DND-41 (cell line): ENCODE measurements at regions not wholly inside any gene's neighbourhood (a gene's known extent, or its start where the extent isn't known, plus 50 kb on each side); places are given as distances from the start of the nearest gene placed in this dataset.
"Not testable (repeated sequence)": the region's sequence is repeated elsewhere in the genome, so short reads cannot be mapped to it uniquely, and the experiment has no call there.

Experiments used
- ATAC-seq: fragments of 200-7000 bp; cut with Tn5 transposase; 3 replicates; pipeline ENCODE4 v1.9.1; 2021; ENCODE audit warnings: low read depth; ENCODE audit not compliant: insufficient read depth
- DNase-seq: peaks from one replicate; pipeline ENCODE4 v3.0.0-alpha.2; 2020
- H2AFZ ChIP-seq: 2 replicates; pipeline ENCODE4 v1.6.0; 2012; ENCODE audit warnings: low read depth, low read length
- H3K27ac ChIP-seq: 2 replicates; pipeline ENCODE4 v1.5.1; 2012; ENCODE audit warnings: low read length, inconsistent platforms
- H3K27me3 ChIP-seq: fragments of 200-600 bp; sonication (generic); 2 replicates; pipeline ENCODE4 v1.6.0; 2012; ENCODE audit warnings: low read length, mild to moderate bottlenecking, inconsistent platforms; ENCODE audit not compliant: insufficient read depth, poor library complexity
- H3K36me3 ChIP-seq: 2 replicates; pipeline ENCODE4 v1.5.1; 2012; ENCODE audit warnings: low read length, inconsistent platforms; ENCODE audit not compliant: insufficient read depth
- H3K4me1 ChIP-seq: 2 replicates; pipeline ENCODE4 v1.5.1; 2012; ENCODE audit warnings: mild to moderate bottlenecking, low read length; ENCODE audit not compliant: insufficient read depth
- H3K4me2 ChIP-seq: 2 replicates; pipeline ENCODE4 v1.6.0; 2012; ENCODE audit warnings: mild to moderate bottlenecking, moderate library complexity, low read length, inconsistent platforms; ENCODE audit not compliant: insufficient read depth
- H3K4me3 ChIP-seq, 2 experiments: fragments of 200-600 bp in 1 of 2; shearing (Covaris generic) in 1 of 2; 2 replicates each; pipeline ENCODE4 v1.5.1; 2012 to 2016; ENCODE audit warnings: inconsistent platforms in 2 of 2, low read length in 2 of 2, mild to moderate bottlenecking in 2 of 2, low read depth in 1 of 2, moderate library complexity in 1 of 2
- H3K79me2 ChIP-seq: 2 replicates; pipeline ENCODE4 v1.6.0; 2012; ENCODE audit warnings: low read length, inconsistent platforms; ENCODE audit not compliant: insufficient read depth
- H3K9ac ChIP-seq: 2 replicates; pipeline ENCODE4 v1.6.0; 2012; ENCODE audit warnings: low read depth, mild to moderate bottlenecking, inconsistent platforms, low read length, moderate library complexity
- H3K9me3 ChIP-seq: 2 replicates; pipeline ENCODE4 v1.5.1; 2012; ENCODE audit warnings: low read length, moderate library complexity, mild to moderate bottlenecking, inconsistent platforms; ENCODE audit not compliant: insufficient read depth, severe bottlenecking
- H4K20me1 ChIP-seq: 2 replicates; pipeline ENCODE4 v1.6.0; 2012; ENCODE audit warnings: low read length; ENCODE audit not compliant: insufficient read depth
- CTCF ChIP-seq: IDR thresholded peaks from 2 replicates; pipeline ENCODE4 v1.5.1; 2012; ENCODE audit warnings: borderline replicate concordance, low read length, moderate library complexity, mild to moderate bottlenecking; ENCODE audit not compliant: poor library complexity, severe bottlenecking; ENCODE audit errors: extremely low read depth
- EZH2 ChIP-seq: IDR thresholded peaks from 3 replicates; pipeline ENCODE4 v1.6.1; 2012; ENCODE audit warnings: borderline replicate concordance, low read depth, mild to moderate bottlenecking, moderate library complexity, low read length, inconsistent platforms; ENCODE audit not compliant: severe bottlenecking

- Histone ChIP-seq H3K4me2 (no peak overlapping the region), H3K27me3 (no peaks in the 10 kb centered on the region), H3K36me3 (no peaks in the 10 kb centered on the region), H4K20me1 (no peaks in the 10 kb centered on the region), H3K4me3 (no peak overlapping the region), H3K27ac (no peak overlapping the region), H3K9me3 (no peaks in the 10 kb centered on the region), H3K9ac (no peak overlapping the region), H3K79me2 (no peaks in the 10 kb centered on the region), H3K4me1 (no peaks in the 10 kb centered on the region), H2AFZ (no peak overlapping the region)
- TF ChIP-seq CTCF (no peak), EZH2 (no peak)
- no peak for ATAC-seq
- no peak for DNase-seq
Observed at GRCh38 chr3:178103140-178103539, 433.1 kb upstream of the KCNMB2 start.

DNA sequence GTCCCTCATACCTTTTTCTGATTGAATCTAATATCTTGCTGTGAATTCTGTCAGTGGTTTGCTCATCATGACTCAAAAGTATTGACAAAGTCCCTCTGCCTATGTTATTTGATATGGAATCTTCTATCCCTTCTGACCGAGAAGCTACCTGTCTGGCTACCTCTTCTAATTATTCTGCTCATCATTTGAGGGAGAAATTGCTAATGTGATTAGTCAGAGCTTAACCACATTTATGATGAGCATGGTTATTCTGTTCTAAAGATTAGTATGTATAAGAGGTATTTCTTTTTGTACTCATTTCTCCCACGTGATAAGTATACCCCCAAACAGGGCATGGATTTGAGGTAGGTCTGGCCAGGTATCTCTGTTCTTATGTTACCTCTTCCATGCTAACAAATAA is 428.4 kb upstream of the KCNMB2 start:
- Histone ChIP-seq H4K20me1 (no peaks in the 10 kb centered on the region), H3K4me1 (no peaks in the 10 kb centered on the region), H3K4me3 (no peak overlapping the region), H3K79me2 (no peaks in the 10 kb centered on the region), H2AFZ (no peak overlapping the region), H3K4me2 (no peak overlapping the region), H3K27ac (no peak overlapping the region), H3K9me3 (no peaks in the 10 kb centered on the region), H3K27me3 (no peaks in the 10 kb centered on the region), H3K9ac (no peak overlapping the region), H3K36me3 (no peaks in the 10 kb centered on the region)
- ATAC-seq: no peak
- no peak for DNase-seq
- no peak for TF ChIP-seq EZH2
- no peak for TF ChIP-seq CTCF

DNA sequence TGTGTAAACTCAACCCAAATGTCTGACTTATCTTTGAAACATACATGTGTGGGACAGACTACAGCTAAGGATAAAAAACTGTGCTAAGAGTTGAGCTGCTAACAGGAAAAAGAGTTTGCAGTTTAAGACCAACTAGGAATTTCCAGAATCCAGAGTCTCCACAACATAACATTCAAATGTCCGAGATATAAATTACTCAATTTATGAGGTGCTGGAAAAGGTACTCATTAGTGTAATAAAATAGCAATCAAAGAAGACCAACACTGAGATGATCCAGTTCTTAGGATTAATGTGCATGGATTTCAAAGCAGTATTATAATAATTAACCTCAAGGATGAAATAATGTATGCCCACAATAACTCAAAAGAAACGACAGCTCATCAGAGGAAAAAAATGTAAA is 426.5 kb upstream of the KCNMB2 start:
- no peaks in the 10 kb centered on the region for H4K20me1 ChIP-seq
- H2AFZ ChIP-seq: no peak overlapping the region
- H3K4me3 ChIP-seq: no peak overlapping the region
- no peaks in the 10 kb centered on the region for H3K79me2 ChIP-seq
- H3K9ac ChIP-seq: no peak overlapping the region
- H3K36me3 ChIP-seq: no peaks in the 10 kb centered on the region
- H3K4me2 ChIP-seq: no peak overlapping the region
- H3K27me3 ChIP-seq: no peaks in the 10 kb centered on the region
- no peak for TF ChIP-seq CTCF
- TF ChIP-seq EZH2: no peak
- DNase-seq (no peak), ATAC-seq (no peak)
- no peaks in the 10 kb centered on the region for H3K9me3 ChIP-seq
- H3K4me1 ChIP-seq: no peaks in the 10 kb centered on the region
- no peak overlapping the region for H3K27ac ChIP-seq

DNA sequence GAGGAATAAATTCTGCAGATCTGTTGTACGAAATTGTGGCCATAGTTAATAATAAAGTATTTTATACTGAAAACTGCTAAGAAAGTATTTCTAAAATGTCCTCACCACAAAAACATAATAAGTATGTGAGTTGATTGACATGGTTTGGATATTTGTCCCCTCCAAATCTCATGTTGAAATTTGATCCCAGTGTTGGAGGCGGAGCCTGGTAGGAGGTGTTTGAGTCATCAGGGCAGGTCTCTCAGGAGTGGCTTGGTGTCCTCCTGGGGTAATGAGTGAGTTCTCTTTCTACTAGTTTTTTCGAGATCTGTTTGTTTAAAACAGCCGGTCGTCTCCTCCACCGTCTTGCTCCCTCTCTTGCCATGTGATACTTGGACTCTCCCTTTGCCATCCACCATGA is 424.1 kb upstream of the KCNMB2 start:
- peak; percentile 9 for DNase-seq
- H2AFZ ChIP-seq: no peak overlapping the region

DNA sequence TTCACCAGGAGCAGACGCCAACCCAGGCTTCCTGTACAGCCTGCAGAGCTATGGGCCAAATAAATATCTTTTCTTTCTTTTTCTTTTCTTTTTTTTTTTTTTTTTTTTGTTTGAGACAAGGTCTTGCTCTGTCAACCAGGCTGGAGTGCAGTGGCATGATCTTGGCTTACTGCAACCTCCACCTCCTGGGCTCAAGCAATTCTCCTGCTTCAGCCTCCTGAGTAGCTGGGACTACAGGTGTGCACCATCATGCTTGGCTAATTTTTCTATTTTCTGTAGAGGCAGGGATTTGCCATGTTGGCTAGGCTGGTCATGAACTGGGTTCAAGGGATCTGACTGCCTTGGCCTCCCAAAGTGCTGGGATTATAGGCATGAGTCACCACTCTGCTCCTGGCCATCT is 423.7 kb upstream of the KCNMB2 start:
- not testable (repeated sequence) for ATAC-seq

More for the DNA sequence above, 424.1 kb upstream of the KCNMB2 start:
- Histone ChIP-seq H4K20me1 (no peaks in the 10 kb centered on the region), H3K79me2 (no peaks in the 10 kb centered on the region), H3K27me3 (no peaks in the 10 kb centered on the region), H3K36me3 (no peaks in the 10 kb centered on the region), H3K27ac (no peak overlapping the region), H3K4me1 (no peaks in the 10 kb centered on the region), H3K9ac (no peak overlapping the region), H3K9me3 (no peaks in the 10 kb centered on the region), H3K4me3 (no peak overlapping the region), H3K4me2 (no peak overlapping the region)
- ATAC-seq: no peak
- TF ChIP-seq CTCF (no peak), EZH2 (no peak)

More for the DNA sequence above, 423.7 kb upstream of the KCNMB2 start:
- not testable (repeated sequence) for H3K4me1 ChIP-seq, H3K27me3 ChIP-seq, H3K9me3 ChIP-seq, DNase-seq, H3K79me2 ChIP-seq, H3K27ac ChIP-seq, H3K4me3 ChIP-seq, H3K36me3 ChIP-seq, H3K4me2 ChIP-seq, H3K9ac ChIP-seq, H2AFZ ChIP-seq, H4K20me1 ChIP-seq
